Stomach (tissue), 8 donors: ENCODE measurements at regions not wholly inside any gene's neighbourhood (a gene's known extent, or its start where the extent isn't known, plus 50 kb on each side); places are given as distances from the start of the nearest gene placed in this dataset.

Source experiments
- DNase-seq, 2 donors: peaks; one replicate each; pipeline versions ENCODE4 v3.0.0 to v3.0.0-alpha.2; 2013 to 2019
- H3K27ac ChIP-seq, 5 donors: fragments of 200-600 bp in 4 of 5; sonication (generic) in 4 of 5; one replicate each; pipeline ENCODE4 v1.5.1; 2013 to 2019; ENCODE audit warnings: mild to moderate bottlenecking in 1 of 5, moderate library complexity in 1 of 5
- H3K27me3 ChIP-seq, 3 donors: fragments of 200-600 bp; sonication (generic); one replicate each; pipeline ENCODE4 v1.5.1; 2017 to 2019; ENCODE audit warnings: mixed run types in 1 of 3
- H3K36me3 ChIP-seq, 4 donors: fragments of 200-600 bp; sonication (generic); 1 replicate in 3 of 4; 2 replicates in 1 of 4; pipeline ENCODE4 v1.5.1; 2016 to 2019
- H3K4me1 ChIP-seq, 4 donors: fragments of 200-600 bp; sonication (generic); one replicate each; pipeline ENCODE4 v1.5.1; 2016 to 2019
- H3K4me3 ChIP-seq, 4 donors: fragments of 200-600 bp; sonication (generic) in 3 of 4; one replicate each; pipeline ENCODE4 v1.5.1; 2016 to 2019; ENCODE audit warnings: mild to moderate bottlenecking in 1 of 4
- H3K9me3 ChIP-seq, 4 donors: fragments of 200-600 bp; sonication (generic); one replicate each; pipeline ENCODE4 v1.5.1; 2016 to 2019
- CTCF ChIP-seq, 7 experiments: fragments of 450-650 bp in 4 of 7; fragments of 200-600 bp in 3 of 7; sonication (generic) in 3 of 7; IDR thresholded peaks; one replicate each; pipeline ENCODE4 v1.5.1; 2016 to 2019; ENCODE audit warnings: antibody characterized with exemption in 7 of 7, control low read depth in 2 of 7, mild to moderate bottlenecking in 1 of 7
- EP300 ChIP-seq: sonication (generic); formaldehyde crosslinking; IDR thresholded peaks from one replicate; pipeline ENCODE4 v1.6.1; 2017; ENCODE audit warnings: antibody characterized with exemption
- POLR2A ChIP-seq, 4 donors: fragments of 450-650 bp; IDR thresholded peaks; one replicate each; pipeline ENCODE4 v1.6.1; 2016; ENCODE audit warnings: antibody characterized with exemption in 4 of 4, control low read depth in 2 of 4, mild to moderate bottlenecking in 1 of 4, moderate library complexity in 1 of 4
- POLR2AphosphoS5 ChIP-seq, 3 donors: sonication (generic); formaldehyde crosslinking; IDR thresholded peaks; one replicate each; pipeline ENCODE4 v1.6.1; 2016; ENCODE audit warnings: antibody characterized with exemption in 3 of 3
- WGBS, 5 donors: extraction: QIAGEN DNeasy Blood & Tissue Kit in 3 of 5; methylation state at CpG; one replicate each; pipeline versions ENCODE4 v1.1.5 to v1.1.7; 2013 to 2018; 5-methylcytosine and 5-hydroxymethylcytosine counted together
- intact Hi-C: fragments of 100-400 bp; cut with DNase I; formaldehyde crosslinking; loops from one replicate; pipeline ENCODE4 v1.15.1; 2023; ENCODE audit warnings: low total_unique reads
- donor health status: healthy with polysubstance abuse.
- donor health status: Bipolar disorder and iron deficiency.
- donor health status: healthy.

GRCh38 chr9:88320748-88321415, 67.4 kb upstream of the SPIN1 start:
- DNase-seq: no peak
- Histone ChIP-seq H3K27ac (no peak overlapping the region), H3K4me3 (no peak overlapping the region), H3K36me3 (no peaks in the 10 kb centered on the region), H3K4me1 (peaks cover 0 to 5% (median 0%) of the 10 kb centered on the region in 4 donors), H3K27me3 (no peaks in the 10 kb centered on the region), H3K9me3 (no peaks in the 10 kb centered on the region)
- TF ChIP-seq EP300 (no peak), POLR2AphosphoS5 (IDR thresholded peaks at IDR 0.05) (no peak), CTCF (IDR thresholded peaks at IDR 0.05) (no peak), POLR2A (IDR thresholded peaks at IDR 0.05) (no peak)
- intact Hi-C loops: no loop called here
- 91 to 97% (median 96%) methylated on average over 10 to 11 of the region's 11 CpGs for WGBS, 5 donors

GRCh38 chr9:88319936-88320747, 68.1 kb upstream of the SPIN1 start:
- Histone ChIP-seq H3K27ac (no peak overlapping the region), H3K36me3 (no peaks in the 10 kb centered on the region), H3K9me3 (no peaks in the 10 kb centered on the region), H3K4me1 (peaks cover 0 to 5% (median 0%) of the 10 kb centered on the region in 4 donors), H3K4me3 (no peak overlapping the region), H3K27me3 (no peaks in the 10 kb centered on the region)
- no peak for DNase-seq
- WGBS, 5 donors: 70 to 76% (median 73%) methylated on average over 6 of the region's 6 CpGs
- intact Hi-C loops: no loop called here
- TF ChIP-seq EP300: no peak
- TF ChIP-seq POLR2A (IDR thresholded peaks at IDR 0.05): no peak
- no peak for TF ChIP-seq CTCF (IDR thresholded peaks at IDR 0.05)
- no peak for TF ChIP-seq POLR2AphosphoS5 (IDR thresholded peaks at IDR 0.05)

GRCh38 chr9:88313364-88314220, 74.7 kb upstream of the SPIN1 start:
- H3K9me3 ChIP-seq: no peaks in the 10 kb centered on the region
- H3K36me3 ChIP-seq: no peaks in the 10 kb centered on the region
- intact Hi-C loops: no loop called here
- H3K4me1 ChIP-seq: no peaks in the 10 kb centered on the region
- WGBS, 5 donors: 58 to 71% (median 62%) methylated on average over 14 to 15 of the region's 15 CpGs
- H3K27ac ChIP-seq: no peak overlapping the region
- DNase-seq: peak in 1 of 2 donors; percentile 20
- H3K27me3 ChIP-seq: no peaks in the 10 kb centered on the region
- TF ChIP-seq EP300 (no peak), POLR2A (IDR thresholded peaks at IDR 0.05) (no peak), CTCF (IDR thresholded peaks at IDR 0.05) (no peak), POLR2AphosphoS5 (IDR thresholded peaks at IDR 0.05) (no peak)
- no peak overlapping the region for H3K4me3 ChIP-seq

- no peaks in the 10 kb centered on the region for H3K4me1 ChIP-seq
- intact Hi-C loops: no loop called here
- no peak overlapping the region for H3K4me3 ChIP-seq
- no peaks in the 10 kb centered on the region for H3K9me3 ChIP-seq
- no peak for TF ChIP-seq POLR2AphosphoS5 (IDR thresholded peaks at IDR 0.05)
- no peak for TF ChIP-seq EP300
- TF ChIP-seq CTCF (IDR thresholded peaks at IDR 0.05): no peak
- no peak for TF ChIP-seq POLR2A (IDR thresholded peaks at IDR 0.05)
- no peaks in the 10 kb centered on the region for H3K36me3 ChIP-seq
- H3K27me3 ChIP-seq: no peaks in the 10 kb centered on the region
- 82 to 91% (median 89%) methylated on average over 13 of the region's 13 CpGs for WGBS, 5 donors
- no peak overlapping the region for H3K27ac ChIP-seq
- no peak for DNase-seq
These were observed 75.6 kb upstream of the SPIN1 start for GRCh38 chr9:88312517-88313103.
